ENCODE measurements at regions not wholly inside any gene's neighbourhood (a gene's known extent, or its start where the extent isn't known, plus 50 kb on each side); places are given as distances from the start of the nearest gene placed in this dataset.

DNA sequence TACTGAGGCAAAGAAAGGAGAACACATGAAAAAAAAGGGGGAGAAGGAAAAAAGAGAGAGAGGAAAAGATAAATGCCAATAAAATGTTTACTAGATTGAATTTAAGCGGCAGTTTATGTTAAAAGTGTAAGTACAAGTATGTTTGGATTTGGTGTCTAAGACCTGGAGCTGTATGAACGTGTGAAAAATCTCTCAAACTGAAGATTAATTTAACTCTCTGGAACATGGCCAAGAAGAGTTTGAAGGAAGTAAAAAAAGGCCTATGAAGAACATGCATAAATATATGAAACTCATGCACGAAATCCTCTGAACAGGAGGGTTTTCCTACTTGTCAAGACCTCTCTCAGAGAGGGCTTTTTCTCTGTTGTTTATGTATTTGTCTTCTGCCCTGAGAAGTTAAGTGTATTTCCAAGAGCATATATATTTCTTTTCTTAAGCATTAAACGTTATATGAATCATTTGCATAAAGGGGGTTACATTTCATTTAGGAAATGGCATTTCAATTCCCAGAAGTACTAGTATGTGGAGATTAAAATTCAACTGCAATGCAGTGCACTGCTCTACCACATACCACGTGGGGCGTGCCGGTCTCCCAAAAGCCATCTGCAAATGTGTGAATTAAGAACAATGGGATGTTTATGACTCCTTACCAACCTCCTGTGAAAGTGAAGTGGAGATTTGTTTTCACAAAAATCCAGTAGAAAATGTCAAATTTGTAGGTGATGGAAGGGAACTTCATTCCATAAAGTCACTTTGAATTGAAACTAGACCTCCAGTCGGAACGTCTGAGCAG lies 281.1 kb upstream of the TRIB2 start:
- FAIRE-seq (no peak), DNase-seq (ENCODE audit: low read depth, low spot score) (peak; percentile 30)
- intact Hi-C loops (cut with micrococcal nuclease) (no loop called here), dilution Hi-C loops (cut with MboI; ENCODE audit: extremely low pct_ligation_motif_present, low sequenced_read_pairs) (no loop called here)
- ChIA-PET POLR2A (no interaction called here), CTCF (interaction anchor here (0.9 to 1.0 kb wide), 2 partner anchors 281 to 496 kb away, joined by 3 read pairs; partner anchors contain the start of gene TRIB2)
- Histone ChIP-seq H4K20me1 (replicated peaks; ENCODE audit: control insufficient read depth, extremely low read depth, insufficient read depth, low read length) (no peaks in the 10 kb centered on the region), H3K27me3 (ENCODE audit: control insufficient read depth in 2 of 2, insufficient read depth in 2 of 2, low read length in 2 of 2) (no peaks in the 10 kb centered on the region), H3K27ac (ENCODE audit: insufficient read depth, low read depth, low read length) (no peak overlapping the region), H3K79me2 (ENCODE audit: control insufficient read depth, insufficient read depth, low read length) (no peaks in the 10 kb centered on the region), H3K4me1 (ENCODE audit: control insufficient read depth, extremely low read depth, insufficient read depth, low read length) (no peaks in the 10 kb centered on the region), H3K4me2 (ENCODE audit: insufficient read depth, low read length) (no peak overlapping the region), H3K9ac (replicated peaks; ENCODE audit: extremely low read depth, insufficient read depth, low read length) (no peak overlapping the region), H3K9me1 (replicated peaks; ENCODE audit: control insufficient read depth, extremely low read depth, insufficient read depth, low read length) (no peaks in the 10 kb centered on the region), H2AFZ (ENCODE audit: low read depth, low read length) (no peak overlapping the region), H3K9me3 (replicated peaks; ENCODE audit: control insufficient read depth, insufficient read depth, low read length) (no peaks in the 10 kb centered on the region), H3K4me3 (replicated peaks in 1 of 3; ENCODE audit: insufficient read depth in 1 of 3, low read depth in 1 of 3, low read length in 3 of 3) (no peak overlapping the region), H3K36me3 (ENCODE audit: control insufficient read depth in 2 of 2, extremely low read depth in 1 of 2, insufficient read depth in 2 of 2, low read length in 2 of 2) (no peaks in the 10 kb centered on the region)
- BruUV-seq (replicated peaks) = no TSS peak
- no peak for TF ChIP-seq GATA2 (IDR thresholded peaks at IDR 0.05; ENCODE audit: insufficient read depth, insufficient read length, low read depth, low read length)
- TF ChIP-seq EZH2 (IDR thresholded peaks at IDR 0.05; ENCODE audit: borderline replicate concordance, low read depth, low read length, severe bottlenecking) = no peak
- TF ChIP-seq MYC (IDR thresholded peaks at IDR 0.05; ENCODE audit: low read depth, low read length) = no peak
- no peak for TF ChIP-seq POLR2AphosphoS5 (IDR thresholded peaks at IDR 0.05; ENCODE audit: insufficient read depth, low read depth, low read length)
- TF ChIP-seq FOS (IDR thresholded peaks at IDR 0.05; ENCODE audit: borderline replicate concordance, insufficient read depth, low read length) = no peak
- TF ChIP-seq POLR2A (IDR thresholded peaks at IDR 0.05; ENCODE audit: low read depth, low read length) = no peak
- TF ChIP-seq MAX (IDR thresholded peaks at IDR 0.05; ENCODE audit: insufficient read depth, insufficient read length) = no peak
- TF ChIP-seq, protein P1, sequence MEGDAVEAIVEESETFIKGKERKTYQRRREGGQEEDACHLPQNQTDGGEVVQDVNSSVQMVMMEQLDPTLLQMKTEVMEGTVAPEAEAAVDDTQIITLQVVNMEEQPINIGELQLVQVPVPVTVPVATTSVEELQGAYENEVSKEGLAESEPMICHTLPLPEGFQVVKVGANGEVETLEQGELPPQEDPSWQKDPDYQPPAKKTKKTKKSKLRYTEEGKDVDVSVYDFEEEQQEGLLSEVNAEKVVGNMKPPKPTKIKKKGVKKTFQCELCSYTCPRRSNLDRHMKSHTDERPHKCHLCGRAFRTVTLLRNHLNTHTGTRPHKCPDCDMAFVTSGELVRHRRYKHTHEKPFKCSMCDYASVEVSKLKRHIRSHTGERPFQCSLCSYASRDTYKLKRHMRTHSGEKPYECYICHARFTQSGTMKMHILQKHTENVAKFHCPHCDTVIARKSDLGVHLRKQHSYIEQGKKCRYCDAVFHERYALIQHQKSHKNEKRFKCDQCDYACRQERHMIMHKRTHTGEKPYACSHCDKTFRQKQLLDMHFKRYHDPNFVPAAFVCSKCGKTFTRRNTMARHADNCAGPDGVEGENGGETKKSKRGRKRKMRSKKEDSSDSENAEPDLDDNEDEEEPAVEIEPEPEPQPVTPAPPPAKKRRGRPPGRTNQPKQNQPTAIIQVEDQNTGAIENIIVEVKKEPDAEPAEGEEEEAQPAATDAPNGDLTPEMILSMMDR (IDR thresholded peaks at IDR 0.05; ENCODE audit: extremely low read depth in 1 of 2, insufficient read depth in 1 of 2, low read depth in 1 of 2, low read length in 2 of 2) = no peak
- TF ChIP-seq JUN (IDR thresholded peaks at IDR 0.05; ENCODE audit: borderline replicate concordance, insufficient read depth, insufficient read length, low read depth) = no peak

Data from endothelial cell of umbilical vein (primary cell).